GM18867 (cell line): ENCODE measurements at regions not wholly inside any gene's neighbourhood (a gene's known extent, or its start where the extent isn't known, plus 50 kb on each side); places are given as distances from the start of the nearest gene placed in this dataset.
"Not testable (repeated sequence)": the region's sequence is repeated elsewhere in the genome, so short reads cannot be mapped to it uniquely, and the experiment has no call there.

Source experiments
- ATAC-seq: cut with Tn5 transposase; IDR thresholded peaks from one replicate; pipeline ENCODE4 v1.9.1; 2021; ENCODE audit warnings: mild to moderate bottlenecking, moderate library complexity; ENCODE audit not compliant: unreplicated experiment

DNA sequence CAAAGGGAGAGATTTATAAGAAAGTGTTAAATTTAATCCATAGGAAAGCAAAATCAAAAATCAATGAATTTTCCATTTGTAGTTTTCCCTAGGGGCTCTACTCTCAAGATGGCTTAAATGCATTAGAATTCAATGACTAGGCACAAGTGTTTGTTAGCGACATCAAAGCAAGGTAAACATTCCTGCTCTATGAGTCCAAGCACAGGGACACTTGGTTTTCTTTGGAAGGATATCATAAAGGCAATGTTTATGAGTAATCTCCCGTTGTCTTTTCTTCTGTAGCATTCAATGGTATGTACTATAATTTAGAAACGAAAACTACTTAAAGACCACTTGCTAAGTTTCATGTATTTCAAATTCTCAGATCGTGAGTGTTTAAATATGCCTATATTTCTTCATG, 54.8 kb upstream of the ZNF717 start:
- ATAC-seq = not testable (repeated sequence)

DNA sequence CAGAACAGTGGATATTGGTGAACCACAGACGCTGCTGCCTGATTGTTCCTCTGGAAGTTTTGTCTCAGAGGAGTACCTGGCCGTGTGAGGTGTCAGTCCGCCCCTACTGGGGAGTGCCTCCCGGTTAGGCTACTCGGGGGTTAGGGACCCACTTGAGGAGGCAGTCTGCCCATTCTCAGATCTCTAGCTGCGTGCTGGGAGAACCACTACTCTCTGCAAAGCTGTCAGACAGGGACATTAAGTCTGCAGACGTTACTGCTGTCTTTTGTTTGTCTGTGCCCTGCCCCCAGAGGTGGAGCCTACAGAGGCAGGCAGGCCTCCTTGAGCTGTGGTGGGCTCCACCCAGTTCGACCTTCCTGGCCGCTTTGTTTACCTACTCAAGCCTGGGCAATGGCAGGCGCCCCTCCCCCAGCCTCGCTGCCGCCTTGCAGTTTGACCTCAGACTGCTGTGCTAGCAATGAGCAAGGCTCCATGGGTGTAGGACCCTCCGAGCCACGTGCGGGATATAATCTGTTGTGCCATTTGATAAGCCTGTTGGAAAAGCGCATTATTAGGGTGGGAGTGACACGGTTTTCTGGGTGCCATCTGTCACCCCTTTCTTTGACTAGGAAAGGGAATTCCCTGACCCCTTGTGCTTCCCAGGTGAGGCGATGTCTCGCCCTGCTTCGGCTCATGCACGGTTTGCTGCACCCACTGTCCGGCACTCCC, 65.1 kb upstream of the ZNF717 start:
- ATAC-seq = not testable (repeated sequence)

DNA sequence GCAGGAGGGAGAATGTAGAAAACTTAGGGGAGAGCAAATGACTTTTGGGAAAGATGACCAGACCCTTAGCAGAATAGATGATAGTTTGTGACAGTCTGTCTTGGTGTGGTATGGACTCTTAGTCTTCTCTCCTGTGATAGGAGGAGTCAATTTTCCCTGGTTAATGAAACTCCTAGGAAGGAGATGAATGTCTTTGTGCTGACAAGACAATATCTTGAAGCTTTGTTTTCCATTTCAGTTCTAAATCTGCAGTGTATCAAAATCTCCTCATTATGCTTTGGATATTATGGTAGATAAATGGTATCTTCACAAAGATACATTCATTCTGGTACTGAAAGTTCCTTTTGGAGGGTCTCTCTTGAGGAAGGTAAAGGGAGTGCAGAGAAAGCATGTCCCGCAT, 77.8 kb upstream of the ZNF717 start:
- no peak for ATAC-seq

DNA sequence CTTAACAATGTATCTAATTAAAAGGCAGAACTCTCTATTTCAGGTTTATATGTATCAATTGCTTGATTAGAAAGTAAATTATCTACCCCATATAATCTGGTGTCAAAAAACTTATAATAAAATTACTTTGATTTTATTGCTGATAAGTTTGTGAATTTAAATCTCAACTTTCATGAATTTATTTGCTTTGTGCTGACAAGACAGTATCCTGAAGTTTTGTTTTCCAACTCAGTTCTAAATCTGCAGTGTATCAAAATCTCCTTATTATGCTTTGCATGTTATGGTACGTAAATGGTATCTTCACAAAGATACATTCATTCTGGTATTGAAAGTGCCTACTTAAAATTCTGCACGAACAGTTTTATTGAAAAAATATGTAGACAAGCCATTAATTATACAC, 78.5 kb upstream of the ZNF717 start:
- ATAC-seq = no peak

DNA sequence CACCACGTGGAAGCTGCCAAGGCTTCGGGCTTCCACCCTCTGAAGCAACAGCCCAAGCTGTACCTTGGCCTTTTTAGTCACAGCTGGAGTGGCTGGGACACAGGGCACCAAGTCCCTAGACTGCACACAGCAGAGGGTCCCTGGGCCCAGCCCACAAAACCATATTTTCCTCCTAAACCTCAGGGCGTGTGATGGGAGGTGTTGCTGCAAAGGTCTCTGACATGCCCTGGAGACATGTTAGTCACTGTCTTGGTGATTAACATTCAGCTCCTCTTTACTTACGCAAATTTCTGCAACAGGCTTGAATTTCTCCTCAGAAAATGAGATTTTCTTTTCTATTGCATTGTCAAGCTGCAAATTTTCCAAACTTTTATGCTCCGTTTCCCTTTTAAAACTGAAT, 98.4 kb upstream of the ZNF717 start:
- not testable (repeated sequence) for ATAC-seq

DNA sequence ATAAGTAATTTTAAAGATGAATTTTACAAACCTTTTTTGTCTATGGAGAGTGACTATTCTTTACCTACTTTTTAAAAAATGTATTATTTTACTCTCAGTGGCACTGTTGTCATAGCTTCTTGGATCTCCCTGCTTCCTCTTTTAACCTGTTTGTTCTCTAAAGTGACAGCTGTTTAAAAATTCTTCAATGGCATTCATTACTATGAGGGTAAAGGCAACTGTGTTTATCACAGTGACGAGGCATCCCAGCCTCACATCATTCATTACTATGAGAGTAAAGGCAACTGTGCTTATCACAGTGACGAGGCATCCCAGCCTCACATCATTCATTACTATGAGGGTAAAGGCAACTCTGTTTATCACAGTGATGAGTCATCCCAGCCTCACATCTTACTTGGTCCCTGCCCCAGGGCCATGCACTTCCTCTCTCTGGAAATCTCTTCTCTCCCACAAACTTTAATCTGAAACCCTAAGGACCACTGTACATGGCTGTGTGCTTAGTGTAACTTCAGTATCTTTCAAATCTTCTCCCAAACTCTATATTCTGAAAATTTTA, 101.7 kb upstream of the ZNF717 start:
- ATAC-seq = no peak

DNA sequence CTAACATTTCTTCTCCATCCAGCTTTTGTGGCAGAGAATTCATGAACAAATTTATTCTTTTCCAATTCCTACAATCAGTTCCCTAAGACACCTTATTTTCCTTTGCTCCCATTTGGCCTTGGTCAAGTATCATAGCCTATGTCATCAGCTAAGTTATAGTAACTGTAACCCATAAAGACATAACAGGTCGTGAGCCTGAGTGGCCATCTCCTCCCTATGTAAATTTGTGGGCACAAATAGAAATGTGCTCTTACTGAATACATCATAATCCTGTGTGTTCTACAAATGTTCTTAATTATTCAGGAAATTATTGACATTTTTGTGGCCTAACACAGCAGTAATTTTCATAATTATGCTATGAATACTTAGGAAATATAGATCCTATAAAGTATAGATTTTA, 108.9 kb upstream of the ZNF717 start:
- no peak for ATAC-seq

DNA sequence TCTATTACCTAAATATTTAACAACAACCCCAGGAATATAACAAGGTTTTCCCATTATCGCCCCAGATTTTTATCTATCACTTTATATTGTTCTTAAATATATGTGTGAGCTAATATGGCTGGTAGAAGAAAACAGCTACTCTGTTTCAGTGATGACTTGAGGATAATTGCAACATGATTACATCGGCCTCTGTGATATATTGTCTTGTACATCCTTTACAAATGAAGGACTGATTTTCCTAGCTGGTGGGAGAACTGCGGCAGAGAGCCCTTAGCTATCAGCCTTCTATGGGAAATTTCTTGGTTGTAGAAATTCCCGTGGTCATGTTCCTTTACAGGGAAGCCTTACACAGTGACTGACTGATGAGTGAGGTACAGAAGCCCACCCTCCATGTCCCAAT, 110.9 kb upstream of the ZNF717 start:
- ATAC-seq = no peak

DNA sequence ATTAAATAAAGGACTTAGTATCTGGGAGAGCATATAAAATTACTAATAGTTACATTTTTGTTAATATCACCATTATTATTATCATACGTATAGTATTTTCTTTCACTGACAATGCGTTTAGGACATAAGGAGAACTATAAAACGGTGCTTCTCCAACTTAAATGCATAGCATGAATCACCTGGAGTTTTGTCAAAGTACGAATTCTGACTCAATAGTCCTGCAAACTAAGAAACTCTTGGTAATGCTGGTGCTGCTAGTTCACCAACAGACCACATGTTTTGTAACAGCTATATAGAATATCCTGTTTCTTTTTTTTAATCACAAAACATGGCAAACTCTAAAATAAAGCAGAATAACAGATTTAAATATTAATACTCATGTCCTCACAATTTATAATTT, 116.1 kb upstream of the ZNF717 start:
- ATAC-seq = not testable (repeated sequence)

DNA sequence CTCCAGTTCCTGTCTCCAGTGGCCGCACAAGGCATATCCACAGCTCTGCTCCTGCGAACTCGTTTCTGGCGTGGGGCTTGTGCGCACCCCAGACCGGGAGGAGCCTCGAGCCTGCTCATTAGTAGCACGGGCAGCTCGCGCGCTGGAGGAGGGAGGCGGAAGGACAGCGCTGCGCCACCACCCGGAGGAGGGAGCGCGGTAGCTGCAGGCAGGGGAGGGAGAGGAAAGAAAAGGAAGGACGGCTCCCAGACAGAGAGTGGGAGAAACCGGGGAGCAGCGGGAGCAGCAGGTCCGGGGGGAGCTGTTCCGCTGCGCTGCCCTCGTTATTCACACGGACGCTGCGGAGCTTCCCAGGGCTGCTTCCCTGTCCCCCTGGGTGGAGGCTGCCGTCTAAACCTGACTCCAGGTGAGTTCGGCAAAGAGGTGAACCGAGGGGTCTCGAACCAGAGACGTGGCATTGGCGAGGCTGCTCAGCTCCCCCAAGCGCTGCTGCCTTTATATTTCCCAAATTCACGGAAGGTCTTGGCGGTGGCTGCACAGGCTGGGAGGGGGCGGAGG, 121.3 kb upstream of the ZNF717 start:
- no peak for ATAC-seq

DNA sequence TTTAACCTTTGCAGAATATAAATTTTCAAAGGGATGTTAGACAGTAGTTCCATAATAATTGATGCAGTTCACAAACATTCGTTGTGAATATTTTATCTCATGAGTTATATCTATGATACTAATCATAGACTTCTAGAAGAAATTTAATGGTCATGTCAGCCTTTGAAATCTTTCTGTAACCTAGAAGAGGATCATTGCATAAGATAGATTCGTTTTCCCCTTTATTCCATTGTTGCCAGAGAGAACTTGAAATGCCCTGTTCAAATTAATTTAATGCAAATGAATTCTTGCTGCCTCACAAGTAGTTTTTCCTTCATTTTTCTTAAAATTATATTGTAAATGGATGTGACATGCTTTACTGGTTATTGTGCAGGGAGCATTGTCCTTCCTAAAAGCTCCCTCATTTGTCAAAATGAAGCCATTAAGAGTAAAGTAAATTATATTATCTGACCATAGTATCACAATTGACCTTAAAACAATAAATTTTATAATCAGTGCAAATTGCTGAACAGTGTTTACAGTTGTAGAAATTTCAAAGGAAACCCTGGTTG, 128.5 kb upstream of the ZNF717 start:
- no peak for ATAC-seq

DNA sequence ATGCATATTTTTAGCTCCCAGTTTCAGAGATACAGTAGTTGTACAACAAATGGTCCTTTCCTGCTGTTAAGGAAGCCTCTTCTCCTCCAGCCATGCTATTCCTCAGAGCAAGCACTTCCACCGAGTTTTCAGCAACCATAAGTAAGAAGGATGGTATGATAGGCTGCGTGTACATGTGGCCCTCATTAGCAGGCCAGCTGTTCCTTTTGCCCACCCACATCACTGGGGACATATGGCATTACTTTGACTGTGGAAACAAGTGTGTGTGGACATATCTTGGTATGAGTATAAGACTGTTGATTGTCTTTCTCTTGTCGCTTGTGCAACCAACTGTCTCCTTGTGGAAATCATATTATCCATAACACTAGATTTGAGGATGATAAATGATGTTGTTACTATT, 129.4 kb upstream of the ZNF717 start:
- ATAC-seq = not testable (repeated sequence)

DNA sequence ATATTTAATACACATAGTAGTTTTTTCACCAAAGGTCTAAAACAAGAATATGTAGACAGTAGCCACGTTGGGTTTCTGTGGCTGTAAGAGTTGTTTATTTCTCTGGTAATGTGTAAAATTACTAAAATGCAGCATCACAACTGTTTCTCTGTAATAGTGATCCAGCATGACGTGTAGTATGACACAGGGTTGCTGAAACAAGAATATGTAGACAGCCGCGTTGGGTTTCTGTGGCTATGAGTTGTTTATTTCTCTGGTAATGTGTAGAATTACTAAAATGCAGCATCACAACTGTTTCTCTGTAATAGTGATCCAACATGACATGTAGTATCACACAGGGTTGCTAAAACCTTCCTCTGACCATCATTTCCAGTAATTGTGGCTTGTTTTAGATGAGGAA, 153.6 kb upstream of the ZNF717 start:
- no peak for ATAC-seq

DNA sequence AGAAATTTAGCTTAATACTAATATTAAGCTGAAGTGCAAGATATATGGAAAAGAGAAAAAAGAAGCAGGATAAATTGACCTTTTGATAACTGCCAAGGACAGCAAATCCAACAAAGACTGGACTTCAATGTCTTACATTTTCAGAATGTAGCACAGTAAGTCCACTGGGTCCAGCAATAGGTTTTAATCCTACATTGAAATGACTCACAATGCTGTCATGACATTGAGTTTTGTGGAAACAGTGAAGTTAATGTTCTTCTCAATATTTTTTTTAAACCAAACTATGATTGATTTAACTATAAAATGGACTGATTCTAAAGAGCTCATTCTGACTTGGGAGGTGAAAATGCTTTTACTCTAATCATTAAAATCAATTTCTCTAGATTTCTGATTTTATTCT, 166.6 kb upstream of the ZNF717 start:
- ATAC-seq = no peak

DNA sequence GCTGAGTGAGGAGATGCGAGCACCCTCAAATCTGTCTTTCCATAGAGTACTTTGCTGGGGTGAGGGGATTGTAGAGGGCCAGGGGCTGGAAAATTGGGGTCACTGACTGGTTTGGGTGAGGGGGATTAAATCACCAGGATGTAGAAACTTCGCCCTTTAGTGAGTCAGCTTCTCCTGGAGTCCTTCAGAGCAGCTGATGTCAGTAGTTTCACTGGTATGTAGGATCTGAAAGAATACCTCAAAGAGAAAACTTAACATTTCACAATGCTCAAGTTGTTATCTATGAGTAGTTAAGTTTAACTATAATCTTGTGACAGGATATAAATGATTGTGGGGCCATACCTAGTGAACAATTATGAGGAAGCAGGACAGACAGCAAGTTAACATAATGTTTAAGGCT, 174.7 kb upstream of the ZNF717 start:
- not testable (repeated sequence) for ATAC-seq

DNA sequence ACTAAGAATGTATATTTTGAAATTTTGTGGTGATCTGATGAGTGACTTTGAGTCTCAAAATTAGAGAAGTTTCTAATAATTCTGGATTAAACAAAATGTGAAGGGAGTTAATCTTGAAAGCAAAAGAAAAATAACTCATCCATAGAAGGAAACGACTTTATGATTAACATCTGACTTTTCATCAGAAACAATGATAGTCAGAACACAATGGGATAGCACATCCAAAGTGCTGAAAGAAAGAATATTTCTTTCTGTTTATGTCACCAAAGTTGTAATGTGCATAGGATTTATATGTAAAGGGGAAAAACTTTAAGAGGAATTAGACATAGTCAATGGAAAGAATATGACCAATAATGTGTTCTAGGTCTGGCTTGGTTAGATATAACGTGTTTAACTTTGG, 176.7 kb upstream of the ZNF717 start:
- not testable (repeated sequence) for ATAC-seq

DNA sequence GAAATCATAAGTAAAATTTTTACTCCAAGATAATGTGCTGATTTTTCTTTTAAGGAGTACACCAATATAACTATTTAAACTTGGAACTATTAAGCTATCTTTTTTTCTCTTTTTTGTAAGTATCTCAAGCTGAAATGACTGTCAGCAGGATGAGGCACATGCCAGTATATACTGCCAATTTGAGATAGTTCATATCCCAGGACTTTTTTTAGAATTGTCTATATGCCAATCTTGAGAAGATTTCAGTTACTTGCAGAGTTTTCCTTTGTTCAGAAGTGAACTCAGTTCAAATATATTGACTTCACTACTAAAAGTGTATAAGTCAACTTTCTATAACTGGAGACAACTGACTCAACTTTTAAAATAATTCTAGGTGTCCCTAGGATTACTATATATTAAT, 181.7 kb upstream of the ZNF717 start:
- ATAC-seq = no peak

DNA sequence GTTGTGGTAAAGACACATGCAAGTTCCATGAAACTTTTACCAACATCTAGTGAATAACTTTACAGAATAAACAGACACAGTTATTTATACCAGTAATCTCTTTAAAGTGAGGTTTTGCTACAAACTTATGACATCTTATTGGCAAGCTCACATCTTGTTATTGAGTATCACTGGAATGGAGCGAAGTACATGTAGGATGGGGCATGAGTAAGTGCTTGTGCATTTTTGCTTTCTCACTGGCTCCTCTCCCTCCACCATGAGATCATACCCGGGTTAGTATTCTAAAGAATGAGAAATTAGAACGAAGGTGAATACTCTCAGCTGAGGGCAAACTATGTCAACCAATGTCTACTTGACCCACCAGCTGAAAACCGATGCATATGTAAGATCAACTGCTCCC, 193.3 kb upstream of the ZNF717 start:
- no peak for ATAC-seq

DNA sequence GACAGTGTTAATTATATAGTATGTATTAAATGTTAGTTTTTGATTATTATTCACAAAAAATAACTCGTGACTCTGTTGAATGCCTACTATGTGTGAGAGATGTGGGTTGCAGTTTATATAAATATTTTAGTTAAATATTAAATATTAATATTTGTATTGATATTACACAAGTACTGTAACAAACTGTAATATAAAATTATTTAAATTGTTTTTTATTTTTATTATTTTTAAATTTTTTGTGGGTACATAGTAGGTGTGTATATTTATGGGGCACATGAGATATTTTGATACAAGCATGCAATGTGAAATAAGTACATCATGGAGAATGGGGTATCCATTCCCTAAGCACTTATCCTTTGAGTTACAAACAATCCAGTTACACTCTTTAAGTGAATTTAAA, 196.1 kb upstream of the ZNF717 start:
- no peak for ATAC-seq

DNA sequence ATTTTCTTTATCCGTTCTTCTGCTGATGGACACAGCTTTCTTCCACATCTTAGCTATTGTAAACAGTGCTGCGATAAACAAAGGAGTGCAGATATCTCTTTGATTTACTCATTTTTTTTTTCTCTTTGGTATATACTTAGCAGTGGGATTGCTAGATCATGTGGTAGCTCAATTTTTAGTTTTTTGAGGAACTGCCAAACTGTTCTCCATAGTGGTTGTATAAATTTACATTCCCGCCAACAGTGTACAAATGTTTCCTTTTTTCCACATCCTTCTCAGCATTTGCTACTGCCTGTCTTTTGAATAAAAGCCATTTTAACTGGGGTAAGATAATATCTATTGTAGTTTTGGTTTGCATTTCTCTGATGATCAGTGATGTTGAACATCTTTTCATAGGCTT, 196.8 kb upstream of the ZNF717 start:
- ATAC-seq = no peak

DNA sequence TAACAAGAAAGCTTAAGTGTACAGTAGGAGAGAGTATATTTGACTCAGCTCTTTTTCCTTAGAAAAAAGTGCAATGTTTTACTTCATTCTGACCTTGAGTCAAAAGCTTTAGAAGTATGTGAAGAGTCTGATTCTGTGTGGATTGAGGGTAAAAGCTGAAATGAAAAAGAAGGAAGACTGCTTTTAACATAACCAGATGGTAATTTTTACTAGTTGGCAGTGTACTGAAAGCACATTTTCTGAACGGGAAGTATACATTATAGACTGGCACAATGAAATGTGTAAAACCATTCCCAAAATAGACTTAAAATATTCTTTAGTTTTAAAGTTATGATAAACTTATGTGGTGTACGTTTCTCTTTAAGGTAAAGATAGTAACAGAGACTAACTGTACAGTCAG, 197.8 kb upstream of the ZNF717 start:
- no peak for ATAC-seq

DNA sequence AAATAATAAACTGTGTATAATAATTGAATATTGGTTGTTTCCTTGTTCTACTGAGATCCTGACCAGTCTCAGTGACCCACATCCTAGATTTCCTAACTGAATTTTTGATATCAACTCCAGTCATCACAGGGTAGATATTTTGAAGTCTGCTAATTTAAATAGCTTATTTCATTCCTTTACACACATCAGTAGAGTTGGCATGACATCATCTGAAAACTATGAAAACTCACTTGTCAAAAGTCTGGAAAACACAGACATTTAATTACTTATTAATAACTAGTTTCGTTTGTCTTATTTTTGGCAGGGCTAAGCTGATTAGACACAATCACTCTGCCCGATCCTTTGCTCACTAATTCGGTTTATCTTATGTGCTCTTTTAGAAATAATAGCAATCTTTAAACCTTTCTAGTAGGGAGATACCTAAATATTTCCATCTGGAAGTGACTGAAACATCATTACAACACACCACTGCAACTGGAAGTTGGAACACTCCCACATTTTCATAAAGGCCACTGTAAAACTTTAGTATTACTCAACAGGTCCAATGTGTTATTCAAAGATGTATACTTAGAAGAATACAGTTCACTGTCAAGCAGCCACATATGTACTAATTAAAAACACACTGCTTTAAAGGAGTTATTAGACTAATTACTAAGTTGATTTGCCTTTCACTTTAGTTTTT, 198.4 kb upstream of the ZNF717 start:
- no peak for ATAC-seq
